Right forelimb (tissue), 1 donor: ENCODE measurements at regions not wholly inside any gene's neighbourhood (a gene's known extent, or its start where the extent isn't known, plus 50 kb on each side); places are given as distances from the start of the nearest gene placed in this dataset.
"Not testable (repeated sequence)": the region's sequence is repeated elsewhere in the genome, so short reads cannot be mapped to it uniquely, and the experiment has no call there.

ENCODE experiments used
- DNase-seq: peaks from one replicate; pipeline ENCODE4 v3.0.0-alpha.2; 2018

GRCh38 chr5:102554082-102554481 lies 55.3 kb upstream of the SLCO6A1 start:
- no peak for DNase-seq

GRCh38 chr5:102554728-102555127 lies 55.9 kb upstream of the SLCO6A1 start:
- no peak for DNase-seq

GRCh38 chr5:102561894-102562760 lies 63.3 kb upstream of the SLCO6A1 start:
- no peak for DNase-seq

- no peak for DNase-seq
Observed at GRCh38 chr5:102570747-102571146, 71.9 kb upstream of the SLCO6A1 start.

GRCh38 chr5:102578362-102578761 lies 79.6 kb upstream of the SLCO6A1 start:
- no peak for DNase-seq

GRCh38 chr5:102579379-102579778 lies 80.6 kb upstream of the SLCO6A1 start:
- no peak for DNase-seq

- no peak for DNase-seq
Observed at GRCh38 chr5:102581011-102581410, 82.2 kb upstream of the SLCO6A1 start.

- DNase-seq = no peak
Observed at GRCh38 chr5:102582696-102583095, 83.9 kb upstream of the SLCO6A1 start.

GRCh38 chr5:102583276-102584124 lies 84.7 kb upstream of the SLCO6A1 start:
- DNase-seq = no peak

GRCh38 chr5:102589661-102590060 lies 90.9 kb upstream of the SLCO6A1 start:
- DNase-seq = no peak

- no peak for DNase-seq
Observed at GRCh38 chr5:102590467-102590866, 91.7 kb upstream of the SLCO6A1 start.

- DNase-seq = no peak
Observed at GRCh38 chr5:102591650-102592049, 92.8 kb upstream of the SLCO6A1 start.

- not testable (repeated sequence) for DNase-seq
Observed at GRCh38 chr5:102592586-102592985, 93.8 kb upstream of the SLCO6A1 start.

GRCh38 chr5:102594192-102594591 lies 95.4 kb upstream of the SLCO6A1 start:
- DNase-seq = no peak

GRCh38 chr5:102595332-102595731 lies 96.5 kb upstream of the SLCO6A1 start:
- no peak for DNase-seq

- no peak for DNase-seq
Observed at GRCh38 chr5:102596113-102596512, 97.3 kb upstream of the SLCO6A1 start.

GRCh38 chr5:102596951-102597350 lies 98.2 kb upstream of the SLCO6A1 start:
- DNase-seq = no peak

- no peak for DNase-seq
Observed at GRCh38 chr5:102599289-102599688, 100.5 kb upstream of the SLCO6A1 start.

- DNase-seq = no peak
Observed at GRCh38 chr5:102600964-102601363, 102.2 kb upstream of the SLCO6A1 start.

- DNase-seq = no peak
Observed at GRCh38 chr5:102603670-102604069, 104.9 kb upstream of the SLCO6A1 start.

GRCh38 chr5:102608414-102608813 lies 109.6 kb upstream of the SLCO6A1 start:
- DNase-seq = no peak

GRCh38 chr5:102611312-102611711 lies 112.5 kb upstream of the SLCO6A1 start:
- DNase-seq = no peak

- no peak for DNase-seq
Observed at GRCh38 chr5:102613661-102614060, 114.9 kb upstream of the SLCO6A1 start.
